ENCODE measurements at regions not wholly inside any gene's neighbourhood (a gene's known extent, or its start where the extent isn't known, plus 50 kb on each side); places are given as distances from the start of the nearest gene placed in this dataset.

DNA sequence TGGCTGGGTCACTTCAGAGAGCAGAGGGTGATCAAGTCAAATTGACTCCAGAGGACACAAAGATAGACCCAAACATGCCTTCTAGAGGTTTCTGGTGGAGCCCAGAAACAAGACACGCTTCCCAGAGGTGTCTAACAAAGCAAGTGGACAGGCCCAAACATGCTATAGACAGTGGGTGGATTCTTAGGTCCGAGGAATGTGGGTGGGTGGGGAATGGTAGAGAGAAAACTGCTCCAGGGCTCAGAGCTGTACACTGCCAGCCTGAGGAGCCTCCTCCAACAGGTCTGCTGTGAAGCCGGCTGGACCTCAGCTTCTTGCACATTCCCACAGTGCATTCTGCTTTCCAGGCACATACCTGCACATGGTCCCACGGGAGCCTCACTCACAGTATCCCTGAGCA lies 116.8 kb upstream of the NECTIN1 start:
- no peak overlapping the region for H3K27ac ChIP-seq
- no peak for DNase-seq

GRCh38 chr11:119845305-119845704 lies 116.3 kb upstream of the NECTIN1 start:
- no peaks in the 10 kb centered on the region for H3K4me1 ChIP-seq
- TF ChIP-seq POLR2A (IDR thresholded peaks at IDR 0.05): no peak
- TF ChIP-seq, protein P1, sequence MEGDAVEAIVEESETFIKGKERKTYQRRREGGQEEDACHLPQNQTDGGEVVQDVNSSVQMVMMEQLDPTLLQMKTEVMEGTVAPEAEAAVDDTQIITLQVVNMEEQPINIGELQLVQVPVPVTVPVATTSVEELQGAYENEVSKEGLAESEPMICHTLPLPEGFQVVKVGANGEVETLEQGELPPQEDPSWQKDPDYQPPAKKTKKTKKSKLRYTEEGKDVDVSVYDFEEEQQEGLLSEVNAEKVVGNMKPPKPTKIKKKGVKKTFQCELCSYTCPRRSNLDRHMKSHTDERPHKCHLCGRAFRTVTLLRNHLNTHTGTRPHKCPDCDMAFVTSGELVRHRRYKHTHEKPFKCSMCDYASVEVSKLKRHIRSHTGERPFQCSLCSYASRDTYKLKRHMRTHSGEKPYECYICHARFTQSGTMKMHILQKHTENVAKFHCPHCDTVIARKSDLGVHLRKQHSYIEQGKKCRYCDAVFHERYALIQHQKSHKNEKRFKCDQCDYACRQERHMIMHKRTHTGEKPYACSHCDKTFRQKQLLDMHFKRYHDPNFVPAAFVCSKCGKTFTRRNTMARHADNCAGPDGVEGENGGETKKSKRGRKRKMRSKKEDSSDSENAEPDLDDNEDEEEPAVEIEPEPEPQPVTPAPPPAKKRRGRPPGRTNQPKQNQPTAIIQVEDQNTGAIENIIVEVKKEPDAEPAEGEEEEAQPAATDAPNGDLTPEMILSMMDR (IDR thresholded peaks at IDR 0.05): no peak
- DNase-seq: no peak
- no peaks in the 10 kb centered on the region for H3K9me3 ChIP-seq
- WGBS, 2 donors: 84 to 88% methylated on average over 6 to 8 of the region's 10 CpGs
- intact Hi-C loops (cut with DNase I): no loop called here
- H3K36me3 ChIP-seq: no peaks in the 10 kb centered on the region
- no peaks in the 10 kb centered on the region for H3K27me3 ChIP-seq
- H3K27ac ChIP-seq: no peak overlapping the region
- no peak overlapping the region for H3K4me3 ChIP-seq (replicated peaks in 1 of 3)

More for the DNA sequence above, 116.8 kb upstream of the NECTIN1 start:
- no peaks in the 10 kb centered on the region for H3K9me3 ChIP-seq
- no peak overlapping the region for H3K4me3 ChIP-seq (replicated peaks in 1 of 3)
- no peaks in the 10 kb centered on the region for H3K27me3 ChIP-seq
- TF ChIP-seq, protein P1 (IDR thresholded peaks at IDR 0.05): no peak
- no peak for TF ChIP-seq POLR2A (IDR thresholded peaks at IDR 0.05)
- intact Hi-C loops (cut with DNase I): no loop called here
- WGBS, 2 donors: 75 to 82% methylated on average over 4 of the region's 4 CpGs
- H3K36me3 ChIP-seq: no peaks in the 10 kb centered on the region
- no peaks in the 10 kb centered on the region for H3K4me1 ChIP-seq

GRCh38 chr11:119844808-119845207 lies 115.8 kb upstream of the NECTIN1 start:
- Histone ChIP-seq H3K4me1 (no peaks in the 10 kb centered on the region), H3K4me3 (replicated peaks in 1 of 3) (no peak overlapping the region), H3K27me3 (no peaks in the 10 kb centered on the region), H3K36me3 (no peaks in the 10 kb centered on the region), H3K9me3 (no peaks in the 10 kb centered on the region), H3K27ac (no peak overlapping the region)
- TF ChIP-seq, protein P1 (IDR thresholded peaks at IDR 0.05): no peak
- TF ChIP-seq POLR2A (IDR thresholded peaks at IDR 0.05): no peak
- no peak for DNase-seq
- WGBS, 2 donors: 20 to 21% methylated on average over 4 of the region's 4 CpGs
- intact Hi-C loops (cut with DNase I): no loop called here

DNA sequence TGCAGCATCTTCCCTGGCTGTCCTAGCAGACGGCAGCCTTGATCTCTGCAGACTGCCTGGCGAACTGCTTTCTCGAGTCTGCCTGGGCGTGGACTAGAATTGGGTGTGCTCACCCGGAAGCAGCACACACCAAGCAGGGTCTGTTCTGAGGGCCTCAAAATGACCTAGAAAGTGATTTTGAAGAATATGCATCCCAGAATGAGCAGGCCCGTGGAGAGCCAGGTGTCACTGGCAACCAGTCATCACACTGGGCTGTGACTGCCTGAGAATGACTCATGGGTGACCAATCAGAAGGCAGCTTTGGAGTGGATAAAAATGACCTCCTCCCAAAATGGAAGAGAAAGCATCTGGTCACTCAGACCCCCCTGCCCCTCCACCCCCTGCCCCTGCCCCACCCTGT lies 114.9 kb upstream of the NECTIN1 start:
- Histone ChIP-seq H3K4me3 (replicated peaks in 1 of 3) (no peak overlapping the region), H3K4me1 (no peaks in the 10 kb centered on the region), H3K9me3 (no peaks in the 10 kb centered on the region), H3K36me3 (no peaks in the 10 kb centered on the region), H3K27me3 (no peaks in the 10 kb centered on the region), H3K27ac (no peak overlapping the region)
- TF ChIP-seq POLR2A (IDR thresholded peaks at IDR 0.05): no peak
- TF ChIP-seq, protein P1 (IDR thresholded peaks at IDR 0.05): no peak
- WGBS, 2 donors: 46 to 68% methylated on average over 6 of the region's 6 CpGs
- intact Hi-C loops (cut with DNase I): no loop called here
- DNase-seq: no peak

- TF ChIP-seq POLR2A (IDR thresholded peaks at IDR 0.05): no peak
- TF ChIP-seq, protein P1 (IDR thresholded peaks at IDR 0.05): no peak
- H3K9me3 ChIP-seq: no peaks in the 10 kb centered on the region
- H3K36me3 ChIP-seq: no peaks in the 10 kb centered on the region
- DNase-seq: no peak
- no peaks in the 10 kb centered on the region for H3K4me1 ChIP-seq
- WGBS, 2 donors: 56 to 90% methylated on average over 4 of the region's 4 CpGs
- H3K4me3 ChIP-seq (replicated peaks in 1 of 3): no peak overlapping the region
- no peak overlapping the region for H3K27ac ChIP-seq
- no peaks in the 10 kb centered on the region for H3K27me3 ChIP-seq
- intact Hi-C loops (cut with DNase I): no loop called here
These were observed 113.7 kb upstream of the NECTIN1 start for GRCh38 chr11:119842731-119843130.
